Mesodermal cell (in vitro differentiated cells): ENCODE measurements at regions not wholly inside any gene's neighbourhood (a gene's known extent, or its start where the extent isn't known, plus 50 kb on each side); places are given as distances from the start of the nearest gene placed in this dataset.
"Not testable (repeated sequence)": the region's sequence is repeated elsewhere in the genome, so short reads cannot be mapped to it uniquely, and the experiment has no call there.

ENCODE experiments used
- H3K27ac ChIP-seq: 2 replicates; pipeline ENCODE4 v1.7.0; 2013; ENCODE audit warnings: mild to moderate bottlenecking, low read depth, low read length, moderate library complexity; ENCODE audit not compliant: severe bottlenecking
- H3K36me3 ChIP-seq: 2 replicates; pipeline ENCODE4 v1.7.1; 2013; ENCODE audit warnings: mild to moderate bottlenecking, low read length, moderate library complexity; ENCODE audit not compliant: control insufficient read depth, insufficient read depth
- H3K4me1 ChIP-seq: one replicate; pipeline ENCODE4 v1.7.1; 2013; ENCODE audit warnings: mild to moderate bottlenecking, low read length; ENCODE audit not compliant: insufficient read depth, control insufficient read depth, poor library complexity, severe bottlenecking
- H3K4me3 ChIP-seq: 2 replicates; pipeline ENCODE4 v1.7.0; 2013; ENCODE audit warnings: low read length, control low read depth, mild to moderate bottlenecking; ENCODE audit not compliant: insufficient read depth, poor library complexity, severe bottlenecking; ENCODE audit errors: extremely low read depth
- H3K9me3 ChIP-seq: 2 replicates; pipeline ENCODE4 v1.7.1; 2013; ENCODE audit warnings: mild to moderate bottlenecking, low read length, moderate library complexity; ENCODE audit not compliant: control insufficient read depth
- WGBS, 2 experiments: methylation state at CpG; one replicate each; pipeline ENCODE4 v1.1.5; 2013; ENCODE audit warnings: missing lambda C conversion rate in 2 of 2; ENCODE audit not compliant: insufficient coverage in 2 of 2; 5-methylcytosine and 5-hydroxymethylcytosine counted together

GRCh38 chr7:63096141-63096540 is 902.5 kb upstream of the ZNF722 start:
- Histone ChIP-seq H3K4me1 (no peaks in the 10 kb centered on the region), H3K36me3 (no peaks in the 10 kb centered on the region), H3K4me3 (no peak overlapping the region), H3K27ac (no peak overlapping the region), H3K9me3 (peaks cover 52% of the 10 kb centered on the region)
- WGBS, 2 experiments = 73 to 76% methylated on average over 3 of the region's 3 CpGs

GRCh38 chr7:63104666-63105065 is 894.0 kb upstream of the ZNF722 start:
- H3K27ac ChIP-seq = no peak overlapping the region
- H3K4me3 ChIP-seq = no peak overlapping the region
- peaks cover 81% of the 10 kb centered on the region for H3K9me3 ChIP-seq
- no peaks in the 10 kb centered on the region for H3K36me3 ChIP-seq
- no peaks in the 10 kb centered on the region for H3K4me1 ChIP-seq
- no CpG with 5 or more reads among the region's 4 CpGs for WGBS, 2 experiments

GRCh38 chr7:63105978-63106377 is 892.7 kb upstream of the ZNF722 start:
- H3K9me3 ChIP-seq = peaks cover 68% of the 10 kb centered on the region
- H3K27ac ChIP-seq = no peak overlapping the region
- H3K4me3 ChIP-seq = no peak overlapping the region
- WGBS, 2 experiments = 78 to 82% methylated on average over 3 to 4 of the region's 4 CpGs
- H3K4me1 ChIP-seq = no peaks in the 10 kb centered on the region
- no peaks in the 10 kb centered on the region for H3K36me3 ChIP-seq

GRCh38 chr7:63106506-63107388 is 891.9 kb upstream of the ZNF722 start:
- no peaks in the 10 kb centered on the region for H3K4me1 ChIP-seq

GRCh38 chr7:63111511-63111910 is 887.1 kb upstream of the ZNF722 start:
- H3K4me3 ChIP-seq, H3K27ac ChIP-seq, H3K36me3 ChIP-seq, H3K4me1 ChIP-seq: not testable (repeated sequence)
- WGBS, 2 experiments = 57 to 82% methylated on average over 2 to 3 of the region's 7 CpGs
- peaks cover 39% of the 10 kb centered on the region for H3K9me3 ChIP-seq

More at GRCh38 chr7:63106506-63107388, 891.9 kb upstream of the ZNF722 start:
- H3K4me3 ChIP-seq = no peak overlapping the region
- H3K27ac ChIP-seq = no peak overlapping the region
- peaks cover 61% of the 10 kb centered on the region for H3K9me3 ChIP-seq
- WGBS, 2 experiments = 69 to 73% methylated on average over 7 of the region's 11 CpGs
- no peaks in the 10 kb centered on the region for H3K36me3 ChIP-seq

- no peaks in the 10 kb centered on the region for H3K4me1 ChIP-seq
- H3K27ac ChIP-seq = no peak overlapping the region
- WGBS, 2 experiments = 83 to 87% methylated on average over 27 to 31 of the region's 36 CpGs
- H3K36me3 ChIP-seq = no peaks in the 10 kb centered on the region
- H3K9me3 ChIP-seq = peaks cover 24% of the 10 kb centered on the region
- no peak overlapping the region for H3K4me3 ChIP-seq
These were observed 885.6 kb upstream of the ZNF722 start for GRCh38 chr7:63112764-63113712.

GRCh38 chr7:63113713-63114285 is 884.9 kb upstream of the ZNF722 start:
- Histone ChIP-seq H3K36me3 (no peaks in the 10 kb centered on the region), H3K4me3 (no peak overlapping the region), H3K27ac (no peak overlapping the region), H3K9me3 (peaks cover 19% of the 10 kb centered on the region), H3K4me1 (no peaks in the 10 kb centered on the region)
- 83 to 89% methylated on average over 18 to 28 of the region's 33 CpGs for WGBS, 2 experiments

GRCh38 chr7:63114371-63114985 is 884.2 kb upstream of the ZNF722 start:
- whole genome bisulfite sequencing, 2 experiments = 93 to 94% methylated on average over 26 to 48 of the region's 56 CpGs
- Histone ChIP-seq H3K4me3 (no peak overlapping the region), H3K4me1 (no peaks in the 10 kb centered on the region), H3K27ac (no peak overlapping the region), H3K36me3 (no peaks in the 10 kb centered on the region), H3K9me3 (peaks cover 23% of the 10 kb centered on the region)
